OCI-LY7 (cell line): ENCODE measurements at regions not wholly inside any gene's neighbourhood (a gene's known extent, or its start where the extent isn't known, plus 50 kb on each side); places are given as distances from the start of the nearest gene placed in this dataset.

Experiments
- BruUV-seq: library from RNA; stranded (reverse); fragments of 400-500 nt; replicated peaks from 2 replicates; lab custom pipeline; 2021; lab: Mats Ljungman, UMichigan
- CTCF ChIA-PET: fragments of 300-600 bp; sonication (Branson Sonifier 250); formaldehyde crosslinking; loops from one replicate; lab custom pipeline; 2022; ENCODE audit warnings: antibody characterized with exemption; ENCODE audit not compliant: unreplicated experiment; lab: Charles Lee
- POLR2A ChIA-PET: fragments of 300-600 bp; sonication (Branson Sonifier 250); formaldehyde crosslinking; loops from one replicate; lab custom pipeline; 2022; ENCODE audit warnings: antibody characterized with exemption; lab: Charles Lee
- DNase-seq: peaks from one replicate; pipeline ENCODE4 v3.0.0-alpha.2; 2015; ENCODE audit warnings: low spot score
- H2AFZ ChIP-seq: fragments of 200-600 bp; sonication (generic), shearing (Covaris generic); 2 replicates; pipeline ENCODE4 v1.6.1; 2014; ENCODE audit warnings: mild to moderate bottlenecking, antibody characterized with exemption, low read length, moderate library complexity
- H3K27ac ChIP-seq: fragments of 200-600 bp; sonication (generic); 2 replicates; pipeline ENCODE4 v1.5.1; 2014; ENCODE audit warnings: mixed run types, low read depth, mild to moderate bottlenecking, moderate library complexity, low read length, inconsistent platforms; ENCODE audit not compliant: poor library complexity, severe bottlenecking
- H3K36me3 ChIP-seq: fragments of 200-600 bp; sonication (generic); 2 replicates; pipeline ENCODE4 v1.6.1; 2014; ENCODE audit warnings: mild to moderate bottlenecking, antibody characterized with exemption, low read length, moderate library complexity, mixed read lengths; ENCODE audit not compliant: insufficient read depth
- H3K4me1 ChIP-seq: fragments of 200-600 bp; sonication (generic); 2 replicates; pipeline ENCODE4 v1.5.1; 2014; ENCODE audit warnings: mild to moderate bottlenecking, low read length; ENCODE audit not compliant: insufficient read depth, poor library complexity, severe bottlenecking
- H3K4me2 ChIP-seq: fragments of 200-600 bp; sonication (generic); 2 replicates; pipeline ENCODE4 v1.6.1; 2014; ENCODE audit warnings: mild to moderate bottlenecking, low read length
- H3K4me3 ChIP-seq: fragments of 200-600 bp; sonication (generic); 2 replicates; pipeline ENCODE4 v1.5.1; 2014; ENCODE audit warnings: mild to moderate bottlenecking, low read depth, low read length; ENCODE audit not compliant: poor library complexity, severe bottlenecking
- H3K79me2 ChIP-seq: fragments of 200-600 bp; sonication (generic); 2 replicates; pipeline ENCODE4 v1.6.1; 2016; ENCODE audit warnings: low read depth, mild to moderate bottlenecking, low read length, moderate library complexity, mixed read lengths; ENCODE audit not compliant: insufficient read depth
- H3K9me2 ChIP-seq: fragments of 200-600 bp; sonication (generic); 2 replicates; pipeline ENCODE4 v1.6.1; 2016; ENCODE audit warnings: mild to moderate bottlenecking, low read length, mixed read lengths; ENCODE audit not compliant: insufficient read depth
- H3K9me3 ChIP-seq: fragments of 200-600 bp; sonication (generic); 2 replicates; pipeline ENCODE4 v1.6.1; 2014; ENCODE audit warnings: mild to moderate bottlenecking, mixed run types, low read length, mixed read lengths
- H4K20me1 ChIP-seq: fragments of 200-600 bp; sonication (generic); 2 replicates; pipeline ENCODE4 v1.6.1; 2014; ENCODE audit warnings: mild to moderate bottlenecking, antibody characterized with exemption, low read length, moderate library complexity, mixed read lengths; ENCODE audit not compliant: insufficient read depth
- CTCF ChIP-seq: fragments of 200-600 bp; sonication (generic); conservative IDR thresholded peaks from 2 replicates; pipeline ENCODE4 v1.5.1; 2014; ENCODE audit warnings: mild to moderate bottlenecking, antibody characterized with exemption, low read length, moderate library complexity, mixed read lengths
- EZH2phosphoT487 ChIP-seq: fragments of 200-600 bp; sonication (generic); IDR thresholded peaks from 2 replicates; pipeline ENCODE4 v1.6.1; 2018; ENCODE audit warnings: low read depth, borderline replicate concordance, mild to moderate bottlenecking, mixed run types, antibody characterized with exemption, low read length, moderate library complexity, mixed read lengths
- intact Hi-C: fragments of 100-400 bp; cut with micrococcal nuclease; formaldehyde crosslinking; loops from one replicate; pipeline ENCODE4 v1.10.0; 2022; ENCODE audit not compliant: unreplicated experiment

GRCh38 chr6:11424395-11425034 is 113.0 kb upstream of the TMEM170B start:
- DNase-seq: no peak
- POLR2A ChIA-PET: interaction anchor here (1.1 to 1.8 kb wide), 3 partner anchors 9 to 14 kb away, joined by 4 to 7 read pairs (median 6); no protein-coding TSS in a partner anchor

GRCh38 chr6:11423667-11424066 is 113.9 kb upstream of the TMEM170B start:
- intact Hi-C loops: no loop called here
- BruUV-seq: no TSS peak
- CTCF ChIA-PET: no interaction called here

More at GRCh38 chr6:11424395-11425034, 113.0 kb upstream of the TMEM170B start:
- no peaks in the 10 kb centered on the region for H3K79me2 ChIP-seq
- no peak overlapping the region for H2AFZ ChIP-seq
- no TSS peak for BruUV-seq
- H3K9me3 ChIP-seq: no peaks in the 10 kb centered on the region
- CTCF ChIA-PET: interaction anchor here (0.6 kb wide), 1 partner anchor 18 kb away, joined by 3 read pairs; no protein-coding TSS in a partner anchor
- no peak for TF ChIP-seq EZH2phosphoT487
- H3K4me1 ChIP-seq: peaks cover 15% of the 10 kb centered on the region
- no peak overlapping the region for H3K4me2 ChIP-seq
- H4K20me1 ChIP-seq: no peaks in the 10 kb centered on the region
- no peaks in the 10 kb centered on the region for H3K9me2 ChIP-seq
- H3K27ac ChIP-seq: no peak overlapping the region
- H3K36me3 ChIP-seq: no peaks in the 10 kb centered on the region
- H3K4me3 ChIP-seq: no peak overlapping the region
- intact Hi-C loops: no loop called here

GRCh38 chr6:11423072-11423471 is 114.5 kb upstream of the TMEM170B start:
- Histone ChIP-seq H3K4me2 (no peak overlapping the region), H3K79me2 (no peaks in the 10 kb centered on the region), H3K27ac (no peak overlapping the region), H4K20me1 (no peaks in the 10 kb centered on the region), H3K4me1 (peaks cover 13% of the 10 kb centered on the region), H2AFZ (no peak overlapping the region), H3K4me3 (no peak overlapping the region), H3K9me2 (no peaks in the 10 kb centered on the region), H3K9me3 (no peaks in the 10 kb centered on the region), H3K36me3 (no peaks in the 10 kb centered on the region)
- ChIA-PET POLR2A (interaction anchor here (1.1 to 1.8 kb wide), 3 partner anchors 10 to 28 kb away, joined by 3 to 7 read pairs (median 4); no protein-coding TSS in a partner anchor), CTCF (no interaction called here)
- intact Hi-C loops: no loop called here
- TF ChIP-seq EZH2phosphoT487: no peak
- no TSS peak for BruUV-seq
- DNase-seq: no peak

More at GRCh38 chr6:11423667-11424066, 113.9 kb upstream of the TMEM170B start:
- Histone ChIP-seq H3K4me1 (peaks cover 13% of the 10 kb centered on the region), H2AFZ (no peak overlapping the region), H3K4me3 (no peak overlapping the region), H3K79me2 (no peaks in the 10 kb centered on the region), H3K4me2 (no peak overlapping the region), H4K20me1 (no peaks in the 10 kb centered on the region), H3K9me3 (no peaks in the 10 kb centered on the region), H3K27ac (no peak overlapping the region), H3K9me2 (no peaks in the 10 kb centered on the region), H3K36me3 (no peaks in the 10 kb centered on the region)
- TF ChIP-seq CTCF: no peak
- no peak for TF ChIP-seq EZH2phosphoT487
- POLR2A ChIA-PET: interaction anchor here (1.1 to 1.8 kb wide), 3 partner anchors 9 to 15 kb away, joined by 4 to 7 read pairs (median 6); no protein-coding TSS in a partner anchor
- no peak for DNase-seq
